ENCODE measurements at regions not wholly inside any gene's neighbourhood (a gene's known extent, or its start where the extent isn't known, plus 50 kb on each side); places are given as distances from the start of the nearest gene placed in this dataset.

DNA sequence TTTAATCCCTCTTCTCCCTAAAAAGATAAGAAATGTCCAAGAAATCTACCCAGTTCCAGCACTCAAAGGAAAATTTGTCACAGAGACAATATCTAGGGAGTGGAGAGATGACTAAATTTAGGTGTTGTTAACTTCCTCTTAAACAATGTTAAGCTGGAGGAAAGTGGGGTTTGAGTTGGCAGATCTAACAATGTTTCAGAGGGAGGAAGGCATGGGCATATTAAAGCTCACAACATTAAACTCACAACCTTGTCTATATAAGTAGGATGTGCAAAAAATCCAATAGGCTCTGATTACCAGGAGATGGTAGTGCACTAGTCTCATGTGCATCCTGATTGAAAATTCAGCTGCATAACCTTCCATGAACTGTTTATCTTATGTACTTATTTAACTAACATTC, 190.1 kb downstream of the BARHL2 start:
- no peak for ATAC-seq
- Mint-ChIP-seq H3K27ac (no peak overlapping the region), H3K9me3 (peaks cover 8% of the 10 kb centered on the region), H3K27me3 (no peaks in the 10 kb centered on the region), H3K4me1 (no peaks in the 10 kb centered on the region), H3K4me3 (no peak overlapping the region), H3K36me3 (no peaks in the 10 kb centered on the region)

DNA sequence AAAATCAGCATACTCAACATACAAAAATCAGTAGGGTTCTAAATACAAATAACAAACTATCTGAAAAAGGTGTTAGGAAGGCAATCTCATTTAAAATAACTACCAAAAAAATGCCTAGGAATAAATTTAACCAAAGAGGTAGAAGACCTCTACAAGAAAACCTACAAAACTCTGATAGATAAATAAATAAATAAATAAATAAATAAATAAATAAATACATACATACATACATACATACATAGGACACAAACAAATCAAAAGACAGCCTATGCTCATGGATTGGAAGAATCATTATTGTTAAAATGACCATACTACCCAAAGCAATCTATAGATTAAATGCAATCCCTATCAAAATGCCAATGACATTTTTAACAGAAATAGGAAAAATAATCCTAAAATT, 194.7 kb downstream of the BARHL2 start:
- Mint-ChIP-seq H3K27ac (no peak overlapping the region), H3K9me3 (peaks cover 11% of the 10 kb centered on the region), H3K4me3 (no peak overlapping the region), H3K27me3 (no peaks in the 10 kb centered on the region), H3K36me3 (no peaks in the 10 kb centered on the region), H3K4me1 (no peaks in the 10 kb centered on the region)
- no peak for ATAC-seq

DNA sequence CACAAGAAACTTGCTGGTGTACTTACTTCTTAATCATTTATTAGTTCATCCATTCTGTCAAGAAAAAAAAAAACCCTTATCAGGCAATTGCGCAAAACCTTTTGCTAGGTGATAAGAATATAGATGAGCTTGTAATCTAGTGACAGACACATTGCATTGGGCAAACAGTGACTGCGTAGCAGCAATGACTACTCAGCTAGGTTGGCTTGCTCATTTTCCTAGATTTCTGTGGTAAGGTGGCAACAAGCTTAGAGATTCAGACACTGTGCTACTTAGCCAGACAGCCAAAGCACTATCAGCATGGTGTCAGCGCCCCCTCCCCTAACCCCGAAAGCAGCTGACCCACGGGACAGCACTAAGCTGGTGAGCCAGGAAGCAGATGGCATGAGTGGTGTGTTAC, 203.1 kb downstream of the BARHL2 start:
- no peak for ATAC-seq
- H3K27me3 Mint-ChIP-seq: no peaks in the 10 kb centered on the region
- H3K27ac Mint-ChIP-seq: no peak overlapping the region
- H3K4me3 Mint-ChIP-seq: no peak overlapping the region
- H3K4me1 Mint-ChIP-seq: no peaks in the 10 kb centered on the region
- H3K36me3 Mint-ChIP-seq: no peaks in the 10 kb centered on the region
- peaks cover 3% of the 10 kb centered on the region for H3K9me3 Mint-ChIP-seq

DNA sequence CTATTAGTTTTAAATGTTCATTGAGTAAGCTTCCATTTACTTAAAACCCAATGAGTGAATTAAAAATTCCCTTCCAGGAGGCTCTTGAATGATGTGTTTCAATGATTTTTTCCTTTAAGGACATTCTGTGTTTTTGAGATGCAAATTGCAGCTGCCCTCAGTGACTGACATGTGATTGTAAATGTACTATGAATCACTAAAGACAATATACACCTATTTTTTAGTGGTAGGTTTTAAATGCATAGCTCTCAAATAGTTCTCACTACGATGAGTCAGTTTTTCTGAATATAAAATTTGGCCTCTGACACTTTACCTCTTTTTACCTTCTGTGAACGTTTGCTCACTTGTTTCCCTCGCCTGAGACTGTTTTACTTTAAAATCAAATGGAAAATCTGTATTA, 204.7 kb downstream of the BARHL2 start:
- Mint-ChIP-seq H3K36me3 (no peaks in the 10 kb centered on the region), H3K4me1 (no peaks in the 10 kb centered on the region), H3K27me3 (no peaks in the 10 kb centered on the region), H3K27ac (no peak overlapping the region), H3K4me3 (no peak overlapping the region), H3K9me3 (peaks cover 3% of the 10 kb centered on the region)
- no peak for ATAC-seq

DNA sequence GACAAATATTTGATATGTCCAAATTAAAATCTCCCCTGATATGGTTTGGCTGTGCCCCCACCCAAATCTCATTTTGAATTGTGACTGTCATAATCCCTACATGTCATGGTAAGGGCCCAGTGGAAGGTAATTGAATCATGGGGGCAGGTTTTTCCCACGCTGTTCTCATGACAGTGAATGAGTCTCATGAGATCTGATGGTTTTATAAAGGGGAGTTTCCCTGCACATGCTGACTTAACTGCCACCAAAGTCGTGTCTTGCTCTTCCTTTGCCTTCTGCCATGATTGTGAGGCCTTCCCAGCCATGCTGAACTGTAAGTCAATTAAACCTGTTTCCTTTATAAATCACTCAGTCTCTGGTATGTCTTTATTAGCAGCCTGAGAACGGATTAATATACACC, 207.0 kb downstream of the BARHL2 start:
- no peak for ATAC-seq
- Mint-ChIP-seq H3K4me1 (no peaks in the 10 kb centered on the region), H3K36me3 (no peaks in the 10 kb centered on the region), H3K4me3 (no peak overlapping the region), H3K9me3 (peaks cover 3% of the 10 kb centered on the region), H3K27ac (no peak overlapping the region), H3K27me3 (no peaks in the 10 kb centered on the region)

DNA sequence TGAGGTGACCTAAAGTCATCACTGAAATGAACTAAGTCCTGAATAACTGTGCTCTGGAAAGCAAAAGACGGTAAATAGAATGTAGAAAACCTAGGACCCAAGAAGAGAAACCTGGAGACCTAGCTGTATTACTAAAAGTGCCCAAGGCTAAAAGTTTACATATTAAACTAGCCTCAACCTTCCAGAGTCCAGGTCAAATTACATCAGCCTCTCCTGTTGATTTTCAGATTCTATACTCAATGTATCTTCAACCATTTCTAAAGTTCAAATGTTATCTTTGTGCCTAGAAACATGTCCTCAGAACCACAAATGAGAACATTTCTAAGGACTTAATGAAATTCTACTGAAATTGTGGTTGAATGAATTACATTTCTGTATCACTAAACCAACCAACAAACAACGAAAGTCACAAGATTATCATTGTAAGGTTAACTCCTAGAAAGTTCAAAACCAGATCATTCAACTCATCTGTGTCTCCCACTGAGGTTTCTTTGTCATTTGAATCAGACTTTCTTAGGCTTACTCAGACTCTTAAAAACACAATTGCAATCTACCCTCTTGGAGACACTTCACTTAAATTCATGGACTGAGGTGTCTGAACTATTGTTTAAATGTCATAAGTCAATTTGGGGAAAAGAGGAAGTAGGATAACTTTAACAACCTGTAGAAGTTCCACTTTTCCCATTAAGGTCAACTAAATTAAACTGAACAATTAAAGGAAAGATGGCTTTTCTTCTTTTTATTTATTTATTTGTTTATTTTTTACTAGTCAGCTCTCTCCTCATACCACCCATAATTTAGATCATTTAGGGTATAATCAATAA, 207.7 kb downstream of the BARHL2 start:
- Mint-ChIP-seq H3K27me3 (no peaks in the 10 kb centered on the region), H3K9me3 (peaks cover 3% of the 10 kb centered on the region), H3K27ac (no peak overlapping the region), H3K4me3 (no peak overlapping the region), H3K4me1 (no peaks in the 10 kb centered on the region), H3K36me3 (no peaks in the 10 kb centered on the region)
- ATAC-seq: no peak

DNA sequence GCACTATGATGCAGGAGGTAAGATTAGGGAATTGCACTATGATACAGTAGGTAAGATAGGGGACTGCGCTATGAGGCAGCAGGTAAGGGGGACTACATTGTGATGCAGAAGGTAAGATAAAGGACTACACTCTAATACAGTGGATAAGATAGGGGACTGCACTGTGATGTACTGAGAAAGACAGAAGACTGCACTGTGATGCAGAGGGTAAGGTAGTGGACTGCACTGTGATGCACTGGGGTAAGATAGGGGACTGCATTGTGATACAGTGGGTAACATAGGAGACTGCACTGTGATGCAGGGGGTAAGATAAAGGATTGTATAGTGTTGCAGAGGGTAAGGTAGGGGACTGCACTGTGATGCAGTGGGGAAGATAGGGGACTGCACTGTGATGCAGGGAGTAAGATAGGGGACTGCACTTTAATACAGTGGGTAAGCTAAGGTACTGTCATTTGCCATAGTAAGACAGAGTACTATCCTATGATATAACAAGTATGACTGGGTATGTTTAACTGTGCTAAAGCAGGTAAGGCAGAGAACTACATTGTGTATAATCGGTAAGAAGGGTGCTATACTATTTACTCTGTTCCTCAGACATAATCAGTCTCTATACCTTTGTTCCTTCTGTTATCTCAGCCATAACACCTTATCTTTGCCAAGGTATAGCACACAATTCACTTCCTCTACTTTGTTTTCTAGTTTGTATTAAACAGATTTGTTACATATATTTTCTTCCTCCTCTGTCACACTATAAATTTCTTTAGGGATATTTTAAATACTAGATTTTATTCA, 208.5 kb downstream of the BARHL2 start:
- H3K9me3 Mint-ChIP-seq: peaks cover 3% of the 10 kb centered on the region
- H3K4me3 Mint-ChIP-seq: no peak overlapping the region
- H3K36me3 Mint-ChIP-seq: no peaks in the 10 kb centered on the region
- H3K27ac Mint-ChIP-seq: no peak overlapping the region
- no peaks in the 10 kb centered on the region for H3K27me3 Mint-ChIP-seq
- ATAC-seq: peak; percentile 56
- no peaks in the 10 kb centered on the region for H3K4me1 Mint-ChIP-seq

DNA sequence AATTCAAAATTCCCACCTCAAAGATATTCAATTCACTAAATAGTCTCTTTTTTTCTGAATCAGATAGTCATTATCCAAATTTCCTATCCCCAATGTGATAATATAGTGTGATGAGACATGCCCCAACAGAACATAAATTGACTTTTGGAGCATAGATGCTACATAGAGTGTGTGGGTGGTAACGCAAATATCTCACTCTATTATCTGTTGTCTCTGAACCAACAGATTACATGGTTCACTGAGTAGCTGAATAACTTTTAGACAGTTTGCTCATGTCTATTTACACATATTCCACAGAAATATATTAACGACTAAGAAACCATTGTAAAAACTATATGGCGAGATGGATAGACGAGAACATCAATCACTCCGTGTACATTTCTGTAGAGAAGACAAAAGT, 209.9 kb downstream of the BARHL2 start:
- ATAC-seq: no peak
- no peaks in the 10 kb centered on the region for H3K4me1 Mint-ChIP-seq
- H3K9me3 Mint-ChIP-seq: peaks cover 3% of the 10 kb centered on the region
- no peaks in the 10 kb centered on the region for H3K36me3 Mint-ChIP-seq
- H3K27ac Mint-ChIP-seq: no peak overlapping the region
- no peak overlapping the region for H3K4me3 Mint-ChIP-seq
- H3K27me3 Mint-ChIP-seq: no peaks in the 10 kb centered on the region

DNA sequence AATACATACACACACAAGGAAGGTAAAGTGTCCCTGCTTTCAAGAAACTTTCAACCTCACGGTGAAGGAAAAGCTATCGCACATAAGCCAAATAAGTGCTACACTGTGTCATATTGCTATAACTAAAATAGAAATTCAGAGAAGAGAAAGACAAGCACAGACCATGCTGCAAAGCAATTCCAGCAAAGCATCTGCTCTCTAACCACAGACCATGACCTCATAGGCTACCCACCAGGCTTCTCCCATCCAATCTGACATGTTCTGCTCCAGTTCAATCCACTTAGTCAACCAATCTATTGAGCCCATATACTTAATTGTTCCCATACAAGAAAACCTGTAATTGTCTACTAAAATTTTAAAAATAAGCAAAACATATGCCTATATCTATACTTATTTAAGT, 211.3 kb downstream of the BARHL2 start:
- no peaks in the 10 kb centered on the region for H3K27me3 Mint-ChIP-seq
- H3K27ac Mint-ChIP-seq: no peak overlapping the region
- peaks cover 3% of the 10 kb centered on the region for H3K9me3 Mint-ChIP-seq
- no peaks in the 10 kb centered on the region for H3K36me3 Mint-ChIP-seq
- no peaks in the 10 kb centered on the region for H3K4me1 Mint-ChIP-seq
- no peak for ATAC-seq
- no peak overlapping the region for H3K4me3 Mint-ChIP-seq

DNA sequence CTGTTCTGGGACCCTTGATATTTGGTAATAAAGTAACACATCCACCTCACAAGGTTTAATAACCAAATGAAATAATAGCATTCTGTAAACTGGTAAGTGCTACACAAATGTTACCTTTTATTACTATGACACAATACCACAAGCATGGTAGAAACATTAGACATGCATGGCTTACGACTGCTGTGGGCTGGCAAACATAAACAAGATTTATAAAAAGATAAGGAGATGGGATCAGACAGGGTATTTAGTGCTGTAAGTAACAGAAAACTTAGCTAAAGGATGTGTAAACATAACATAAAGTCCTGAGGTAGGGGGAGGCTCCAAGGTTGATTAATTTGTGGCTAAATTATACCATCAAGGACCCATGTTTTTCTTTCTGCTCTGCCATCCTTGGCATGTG, 212.6 kb downstream of the BARHL2 start:
- H3K4me1 Mint-ChIP-seq: no peaks in the 10 kb centered on the region
- no peak for ATAC-seq
- no peak overlapping the region for H3K4me3 Mint-ChIP-seq
- no peaks in the 10 kb centered on the region for H3K27me3 Mint-ChIP-seq
- peaks cover 3% of the 10 kb centered on the region for H3K9me3 Mint-ChIP-seq
- no peak overlapping the region for H3K27ac Mint-ChIP-seq
- H3K36me3 Mint-ChIP-seq: no peaks in the 10 kb centered on the region

DNA sequence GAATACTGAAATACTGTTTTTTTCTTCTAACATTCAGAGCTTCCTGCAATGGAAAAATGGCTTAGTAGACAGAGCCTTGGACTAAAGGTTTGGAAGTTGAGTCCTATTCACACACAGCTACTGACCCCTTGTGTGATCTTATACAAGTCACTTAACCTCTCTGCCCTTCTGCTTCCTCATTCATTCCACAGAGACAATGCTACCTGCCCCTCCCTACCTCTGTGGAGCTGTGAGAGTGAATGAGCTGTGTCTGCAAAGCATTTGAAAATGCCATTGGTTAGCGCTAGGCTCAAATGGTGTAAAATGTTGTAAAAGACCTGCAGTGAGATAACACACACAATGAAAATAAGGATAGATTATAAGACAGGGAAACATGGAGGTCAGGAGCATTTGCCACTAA, 214.4 kb downstream of the BARHL2 start:
- Mint-ChIP-seq H3K4me3 (no peak overlapping the region), H3K27me3 (no peaks in the 10 kb centered on the region), H3K27ac (no peak overlapping the region), H3K9me3 (no peaks in the 10 kb centered on the region), H3K36me3 (no peaks in the 10 kb centered on the region), H3K4me1 (no peaks in the 10 kb centered on the region)
- ATAC-seq: no peak

DNA sequence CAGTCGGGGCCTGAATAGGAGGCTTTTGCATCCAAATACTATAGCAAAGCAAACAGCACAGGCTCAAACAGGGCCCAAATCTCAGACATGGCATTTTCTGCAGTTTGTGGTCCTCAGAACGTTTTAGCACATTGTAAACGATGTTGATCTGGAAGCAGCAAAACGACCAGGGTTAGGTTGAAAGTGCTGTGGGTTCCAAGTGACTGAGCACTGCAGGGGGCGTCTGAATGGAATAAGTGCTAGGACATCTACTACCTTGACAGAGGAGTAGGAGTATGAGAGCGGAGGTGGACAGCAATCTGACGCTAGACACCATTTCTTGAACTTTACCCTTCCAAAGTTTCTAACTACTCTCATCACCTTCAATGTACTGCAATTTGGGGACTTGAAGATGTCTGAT, 214.9 kb downstream of the BARHL2 start:
- H3K27me3 Mint-ChIP-seq: no peaks in the 10 kb centered on the region
- ATAC-seq: no peak
- H3K27ac Mint-ChIP-seq: no peak overlapping the region
- H3K9me3 Mint-ChIP-seq: no peaks in the 10 kb centered on the region
- no peaks in the 10 kb centered on the region for H3K36me3 Mint-ChIP-seq
- no peaks in the 10 kb centered on the region for H3K4me1 Mint-ChIP-seq
- no peak overlapping the region for H3K4me3 Mint-ChIP-seq

DNA sequence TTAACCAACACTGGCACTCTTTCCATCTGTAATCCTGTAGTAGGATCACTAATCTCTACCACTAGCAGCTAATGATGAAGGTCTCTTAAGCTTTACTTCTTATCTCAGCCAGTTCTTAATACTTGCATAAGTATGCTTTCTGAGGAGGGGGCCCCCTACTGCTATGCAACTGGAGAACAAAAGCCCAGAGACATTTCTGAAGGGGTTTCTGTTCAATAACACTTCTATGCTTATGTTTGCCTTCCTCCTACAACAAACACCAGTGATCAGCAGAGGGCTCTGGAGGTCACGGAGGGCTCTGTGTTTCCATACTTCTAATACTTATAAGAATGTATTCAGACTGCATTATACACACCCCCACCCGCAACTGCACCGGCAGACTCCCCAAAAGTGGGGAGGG, 215.8 kb downstream of the BARHL2 start:
- no peak overlapping the region for H3K27ac Mint-ChIP-seq
- H3K4me3 Mint-ChIP-seq: no peak overlapping the region

DNA sequence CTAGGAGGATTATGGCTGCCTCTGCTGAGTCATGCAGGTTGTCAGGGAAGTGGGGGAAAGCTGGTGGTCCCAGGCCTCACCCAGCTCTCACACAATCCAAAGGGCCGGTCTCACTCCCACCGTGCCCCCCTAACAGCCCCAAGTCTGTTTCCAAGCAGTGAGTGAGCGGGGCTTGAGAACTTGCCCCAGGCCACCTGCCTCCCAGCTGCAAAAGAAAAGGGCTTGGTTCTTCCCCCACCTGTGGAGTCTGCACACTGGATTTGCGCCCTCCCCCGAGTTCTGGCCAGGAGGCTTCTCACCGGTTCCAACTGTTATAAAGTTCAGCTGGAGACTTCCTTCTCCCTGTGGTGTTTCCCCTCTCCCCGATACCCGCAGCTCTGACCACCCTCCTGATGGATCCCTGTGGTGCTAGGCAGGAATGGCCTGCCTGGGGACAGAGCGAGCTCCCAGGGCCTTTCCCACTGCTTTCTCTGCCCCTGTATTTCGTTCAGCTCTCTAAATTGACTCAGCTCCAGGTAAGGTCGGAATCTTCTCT, 222.3 kb downstream of the BARHL2 start:
- H3K27me3 Mint-ChIP-seq: peaks cover 10% of the 10 kb centered on the region
- no peaks in the 10 kb centered on the region for H3K36me3 Mint-ChIP-seq
- no peak overlapping the region for H3K27ac Mint-ChIP-seq
- peaks cover 2% of the 10 kb centered on the region for H3K9me3 Mint-ChIP-seq
- no peaks in the 10 kb centered on the region for H3K4me1 Mint-ChIP-seq
- H3K4me3 Mint-ChIP-seq: no peak overlapping the region
- ATAC-seq: no peak

More for the DNA sequence above, 215.8 kb downstream of the BARHL2 start:
- Mint-ChIP-seq H3K36me3 (no peaks in the 10 kb centered on the region), H3K4me1 (no peaks in the 10 kb centered on the region), H3K27me3 (no peaks in the 10 kb centered on the region), H3K9me3 (no peaks in the 10 kb centered on the region)
- ATAC-seq: no peak

DNA sequence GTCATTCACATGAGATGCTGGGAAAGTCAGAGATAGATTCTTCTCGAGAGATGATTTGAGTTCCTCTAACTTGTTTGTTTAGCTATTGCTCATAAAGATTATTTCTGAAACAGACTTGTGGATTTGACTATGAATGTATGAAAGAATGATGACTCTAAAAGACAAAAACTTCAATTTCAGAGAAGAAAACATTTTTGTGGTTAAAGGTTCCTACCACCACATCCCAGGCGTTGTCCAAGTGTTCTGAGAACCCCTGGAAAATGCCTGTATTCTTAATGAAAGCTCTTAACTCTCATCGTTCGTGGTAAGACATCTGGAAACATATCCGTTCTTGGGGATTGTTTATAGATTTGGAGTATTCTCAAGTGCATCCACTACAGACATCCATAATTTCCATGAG, 228.7 kb downstream of the BARHL2 start:
- H3K27ac Mint-ChIP-seq: no peak overlapping the region
- H3K9me3 Mint-ChIP-seq: peaks cover 2% of the 10 kb centered on the region
- H3K27me3 Mint-ChIP-seq: no peaks in the 10 kb centered on the region
- no peak for ATAC-seq
- H3K4me1 Mint-ChIP-seq: no peaks in the 10 kb centered on the region
- no peaks in the 10 kb centered on the region for H3K36me3 Mint-ChIP-seq
- no peak overlapping the region for H3K4me3 Mint-ChIP-seq

DNA sequence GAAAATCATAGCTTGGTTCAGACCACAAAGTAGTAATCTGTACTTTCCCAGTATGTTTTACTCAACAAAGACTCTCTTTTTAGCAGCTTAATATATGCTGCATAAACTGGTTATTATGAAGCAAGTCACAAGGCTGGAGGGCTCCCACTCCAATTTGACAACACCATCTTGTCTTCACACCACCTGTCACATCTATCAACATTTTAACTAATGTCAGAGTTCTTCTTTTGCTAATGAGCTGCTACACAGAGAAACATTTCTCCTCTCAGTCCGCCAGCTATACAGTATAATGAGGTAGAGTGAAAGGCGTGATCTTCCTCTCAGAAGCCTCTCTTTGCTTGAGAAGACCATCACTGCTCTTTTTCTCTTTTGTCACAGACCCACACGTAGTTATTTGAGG, 230.1 kb downstream of the BARHL2 start:
- ATAC-seq: no peak
- no peaks in the 10 kb centered on the region for H3K4me1 Mint-ChIP-seq
- no peaks in the 10 kb centered on the region for H3K27me3 Mint-ChIP-seq

More for the DNA sequence above, 230.1 kb downstream of the BARHL2 start:
- Mint-ChIP-seq H3K36me3 (no peaks in the 10 kb centered on the region), H3K27ac (no peak overlapping the region), H3K9me3 (peaks cover 2% of the 10 kb centered on the region), H3K4me3 (no peak overlapping the region)

Measured in stimulated activated memory B cell treated with anti-CD40 and anti-IgM and Interleukin-4, amounts not matched to agents 10 μg/mL and 1 μg/mL and 100 μg/mL, for 72 hours (primary cell).